GM18511 (cell line): ENCODE measurements at regions not wholly inside any gene's neighbourhood (a gene's known extent, or its start where the extent isn't known, plus 50 kb on each side); places are given as distances from the start of the nearest gene placed in this dataset.
A peak's percentile ranks its signal among the peaks of the same experiment; 100 is the strongest.
"Not testable (repeated sequence)": the region's sequence is repeated elsewhere in the genome, so short reads cannot be mapped to it uniquely, and the experiment has no call there.

Experiments
- ATAC-seq: cut with Tn5 transposase; IDR thresholded peaks from one replicate; pipeline ENCODE4 v1.9.1; 2021; ENCODE audit warnings: mild to moderate bottlenecking, moderate library complexity; ENCODE audit not compliant: unreplicated experiment

DNA sequence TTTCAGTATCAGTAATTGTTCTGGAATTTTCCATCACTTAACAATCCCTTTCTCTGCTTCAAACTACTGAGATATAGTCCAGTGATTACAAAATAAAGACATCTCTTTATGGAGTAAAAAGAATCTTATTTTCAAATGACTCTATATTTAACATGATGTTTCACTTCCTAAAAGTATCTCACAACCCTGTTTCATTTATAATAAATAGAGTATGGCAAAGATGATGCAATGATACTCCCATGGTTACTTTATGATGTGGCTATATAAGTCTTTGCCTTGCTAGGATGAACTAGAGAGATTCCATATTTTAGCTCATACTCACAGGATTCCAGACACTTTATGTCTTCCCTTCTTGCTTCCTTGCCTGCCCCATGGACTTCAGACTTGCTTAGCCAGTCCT lies 953.5 kb upstream of the MDGA2 start:
- ATAC-seq: peak; percentile 66

DNA sequence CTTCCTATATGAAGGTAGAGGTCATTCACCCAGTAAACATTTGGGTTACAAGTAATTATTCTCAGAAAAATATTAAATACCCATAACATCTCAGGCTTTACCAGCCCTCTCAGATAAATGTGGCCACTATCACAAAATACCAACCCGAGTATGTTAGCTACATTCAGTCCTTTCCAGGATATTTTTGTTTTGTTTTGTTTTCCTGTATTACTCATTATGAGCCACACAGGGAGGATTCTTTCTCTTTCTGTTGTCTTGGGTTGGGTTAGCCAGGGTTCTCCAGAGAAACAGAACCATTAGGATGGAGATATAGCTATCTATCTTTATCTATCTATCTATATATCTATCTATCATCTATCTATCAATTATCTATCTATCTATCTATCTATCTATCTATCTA lies 947.6 kb upstream of the MDGA2 start:
- ATAC-seq: no peak

DNA sequence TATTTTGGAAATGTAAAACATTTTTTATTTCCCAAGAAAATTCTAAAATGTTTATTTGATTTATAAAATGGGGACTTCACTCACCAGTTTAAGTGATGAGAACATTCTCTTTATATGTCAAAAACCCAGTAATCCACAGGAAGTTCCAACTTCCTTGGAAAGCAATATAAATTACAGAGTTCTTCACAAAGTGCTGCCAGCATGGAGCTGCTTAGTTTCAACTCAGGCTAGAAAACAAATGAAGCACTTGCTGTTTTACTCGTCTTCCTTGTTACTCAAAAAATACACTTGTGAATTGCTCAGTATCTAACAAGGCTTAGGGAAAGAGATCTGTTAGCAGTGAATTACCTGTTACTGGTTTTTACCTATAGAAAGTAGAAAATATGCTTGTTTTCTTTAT lies 942.7 kb upstream of the MDGA2 start:
- no peak for ATAC-seq

DNA sequence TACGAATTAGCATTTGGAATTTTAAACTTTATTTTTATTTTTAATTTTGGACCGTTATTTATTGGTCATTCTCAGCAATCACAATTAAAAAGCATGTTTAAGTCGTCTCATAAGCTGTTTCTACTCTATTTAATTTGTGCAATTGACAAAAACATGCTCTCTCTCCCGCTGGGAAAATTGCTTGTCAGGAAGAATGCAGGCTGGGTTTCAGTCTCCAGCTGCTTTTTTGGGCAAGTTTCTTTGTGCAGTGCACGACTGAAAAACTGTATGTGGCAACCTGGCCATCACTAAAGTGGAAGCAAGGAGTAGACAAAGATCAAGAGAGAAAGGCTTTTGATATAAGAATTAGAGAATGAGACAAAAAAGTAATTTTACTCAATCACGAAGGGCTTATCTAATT lies 941.5 kb upstream of the MDGA2 start:
- ATAC-seq: no peak

DNA sequence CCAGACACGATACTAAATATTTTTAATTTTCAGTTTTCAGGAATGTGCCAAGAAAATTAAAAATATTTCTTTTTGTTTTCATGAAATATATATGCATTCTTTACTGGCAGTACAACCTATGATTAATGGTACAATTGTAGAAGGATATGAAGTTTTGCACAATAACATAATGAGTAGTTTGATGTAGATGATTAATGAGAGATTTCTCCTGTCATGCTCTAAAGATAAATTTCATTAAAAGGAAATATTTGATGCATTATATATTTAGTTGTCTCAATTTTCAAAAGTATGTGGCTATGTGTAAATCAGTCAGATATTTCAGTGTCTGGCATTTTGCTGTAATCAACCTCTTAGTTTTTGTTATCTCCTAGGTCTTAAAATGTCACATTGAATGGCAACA lies 940.2 kb upstream of the MDGA2 start:
- no peak for ATAC-seq

DNA sequence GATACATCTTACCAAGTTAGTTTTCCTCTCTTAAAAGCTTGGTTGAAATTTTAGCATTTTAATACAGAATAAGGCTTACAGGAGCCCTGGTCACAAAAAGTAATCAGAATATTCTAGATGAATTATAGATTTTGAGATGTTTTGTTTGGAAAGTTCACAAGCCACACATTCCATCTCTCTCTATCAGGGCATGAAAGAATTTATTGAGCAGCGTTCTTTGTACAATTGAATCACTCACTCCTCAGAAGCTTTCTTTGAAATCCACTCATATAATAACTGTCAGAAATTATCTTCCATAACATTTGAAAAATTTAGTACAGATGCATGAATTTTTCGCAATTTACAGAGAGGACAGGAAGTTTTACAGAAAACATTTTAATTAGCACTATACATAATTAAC lies 938.6 kb upstream of the MDGA2 start:
- ATAC-seq: no peak

DNA sequence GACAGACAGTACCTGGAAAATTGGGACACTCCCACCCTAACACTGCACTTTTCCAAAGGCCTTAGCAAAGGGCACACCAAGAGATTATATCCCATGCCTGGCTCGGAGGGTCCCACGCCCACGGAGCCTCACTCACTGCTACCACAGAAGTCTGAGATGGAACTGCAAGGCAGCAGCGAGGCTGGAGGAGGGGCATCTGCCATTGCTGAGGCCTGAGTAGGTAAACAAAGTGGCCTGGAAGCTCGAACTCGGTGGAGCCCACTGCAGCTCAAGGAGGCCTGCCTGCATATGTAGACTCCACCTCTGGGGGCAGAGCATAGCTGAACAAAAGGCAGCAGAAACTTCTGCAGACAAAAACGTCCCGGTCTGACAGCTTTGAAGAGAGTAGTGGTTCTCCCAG lies 931.6 kb upstream of the MDGA2 start:
- ATAC-seq: not testable (repeated sequence)

DNA sequence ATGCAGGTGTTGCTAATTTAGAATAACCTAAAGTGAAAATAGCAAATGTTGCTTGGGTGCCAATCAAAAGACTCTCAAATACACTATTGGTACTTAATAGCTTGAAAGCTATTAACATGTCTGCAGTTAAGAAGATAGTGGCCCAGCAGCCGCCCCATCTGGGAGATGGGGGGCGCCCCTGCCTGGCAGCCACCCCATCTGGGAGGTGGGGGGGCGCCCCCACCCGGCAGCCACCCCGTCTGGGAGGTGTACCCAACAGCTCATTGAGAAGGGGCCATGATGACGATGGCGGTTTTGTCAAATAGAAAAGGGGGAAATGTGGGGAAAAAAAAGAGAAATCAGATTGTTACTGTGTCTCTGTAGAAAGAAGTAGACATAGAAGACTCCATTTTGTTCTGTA lies 923.1 kb upstream of the MDGA2 start:
- no peak for ATAC-seq

DNA sequence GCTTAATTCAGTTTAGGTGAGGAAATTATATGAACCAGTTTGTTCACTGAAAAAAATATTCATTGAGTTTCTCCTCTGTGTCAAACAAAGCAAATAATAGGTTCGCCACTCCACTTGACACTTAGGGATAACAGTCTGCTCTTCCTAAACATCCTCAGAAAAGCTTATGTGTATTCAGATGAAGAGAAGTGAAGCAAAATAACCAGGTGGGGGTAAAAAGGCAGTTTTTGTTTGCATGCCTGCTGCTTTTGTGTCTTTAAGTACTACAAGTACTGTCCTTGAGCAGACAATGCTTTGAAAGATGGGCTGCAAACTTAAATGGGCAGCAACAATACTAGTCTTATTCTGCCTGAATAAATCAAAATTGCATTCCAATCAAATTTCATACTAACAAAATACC lies 910.7 kb upstream of the MDGA2 start:
- ATAC-seq: no peak

DNA sequence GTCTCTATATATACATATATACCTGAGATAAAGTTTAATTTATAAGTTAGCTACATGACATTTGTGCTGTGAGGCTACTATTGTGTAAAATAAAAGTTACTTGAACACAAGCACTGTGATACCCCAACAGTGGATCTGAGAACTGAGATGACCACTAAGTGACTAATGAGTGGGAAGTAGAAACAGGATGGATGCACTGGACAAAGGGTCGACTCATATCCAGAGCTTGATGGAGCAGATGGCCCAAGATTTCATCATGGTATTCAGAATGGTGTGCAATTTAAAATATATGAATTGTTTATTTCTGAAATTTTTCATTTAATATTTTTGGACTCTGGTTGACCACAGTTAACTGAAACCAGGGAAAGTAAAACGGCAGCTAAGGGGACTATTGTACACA lies 908.6 kb upstream of the MDGA2 start:
- ATAC-seq: peak; percentile 89

DNA sequence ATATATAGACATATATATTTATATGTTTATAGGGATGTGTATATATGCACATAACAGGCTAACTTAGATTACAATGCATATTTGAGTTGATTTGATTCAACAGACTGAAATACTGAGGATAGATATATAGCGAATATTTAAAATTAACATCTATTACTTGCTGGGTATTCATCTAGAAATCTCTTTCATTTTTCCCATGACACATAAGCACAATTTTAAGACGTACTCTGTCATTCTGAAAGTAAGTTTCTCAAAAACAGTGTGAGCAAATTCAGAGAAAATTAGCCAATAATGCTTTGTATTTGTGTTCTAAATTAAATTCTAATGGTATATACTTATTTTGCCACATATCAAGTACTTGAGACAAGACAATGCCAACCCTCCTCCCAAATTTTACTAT lies 907.5 kb upstream of the MDGA2 start:
- ATAC-seq: peak; percentile 57

DNA sequence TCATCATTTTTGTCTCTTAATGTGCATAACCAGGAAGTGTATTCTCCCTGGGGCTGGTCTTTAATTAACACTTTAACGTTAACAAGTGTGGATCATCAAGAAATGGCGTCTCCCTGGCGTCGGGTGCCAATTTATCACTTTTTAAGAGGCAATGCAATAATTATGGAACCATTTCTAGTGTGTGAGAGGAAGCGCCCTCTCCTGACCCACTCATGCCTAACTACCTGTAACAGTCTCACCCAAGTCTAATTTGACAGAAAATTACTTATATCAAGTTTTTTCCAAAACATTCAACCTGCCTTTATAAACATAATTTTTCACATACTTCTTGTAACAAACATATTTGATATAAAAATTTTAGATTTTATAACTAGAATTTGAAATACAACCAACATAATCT lies 905.3 kb upstream of the MDGA2 start:
- no peak for ATAC-seq

DNA sequence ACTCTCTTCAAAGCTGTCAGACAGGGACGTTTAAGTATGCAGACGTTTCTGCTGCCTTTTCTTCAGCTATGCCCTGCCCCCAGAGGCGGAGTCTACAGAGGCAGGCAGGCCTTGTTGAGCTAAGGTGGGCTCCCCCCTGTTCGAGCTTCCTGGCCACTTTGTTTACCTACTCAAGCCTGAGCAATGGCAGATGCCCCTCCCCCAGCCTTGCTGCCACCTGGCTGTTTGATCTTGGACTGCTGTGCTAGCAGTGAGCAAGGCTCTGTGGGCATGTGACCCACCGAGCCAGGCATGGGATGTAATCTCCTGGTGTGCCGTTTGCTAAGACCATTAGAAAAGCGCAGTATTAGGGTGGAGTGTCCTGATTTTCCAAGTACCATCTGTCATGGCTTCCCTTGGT lies 900.4 kb upstream of the MDGA2 start:
- ATAC-seq: no peak

DNA sequence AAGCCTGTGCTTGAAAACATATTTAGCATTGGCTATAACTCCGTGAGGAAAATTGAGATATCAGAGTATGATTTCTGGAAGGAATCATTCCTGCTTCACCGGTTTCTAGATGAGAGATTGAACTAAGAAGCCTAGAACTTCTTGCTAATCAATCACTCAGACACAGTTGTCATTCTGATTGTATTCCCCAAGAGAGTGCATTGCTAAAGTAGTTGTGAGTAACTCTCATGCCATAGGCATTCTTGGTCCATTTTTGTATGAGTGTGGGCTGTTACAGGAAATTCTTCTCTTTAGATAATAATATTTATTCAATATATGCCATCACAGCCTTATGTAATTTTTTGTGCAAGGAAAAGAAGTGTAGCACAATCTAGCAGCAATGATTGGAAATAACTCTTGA lies 893.3 kb upstream of the MDGA2 start:
- no peak for ATAC-seq

DNA sequence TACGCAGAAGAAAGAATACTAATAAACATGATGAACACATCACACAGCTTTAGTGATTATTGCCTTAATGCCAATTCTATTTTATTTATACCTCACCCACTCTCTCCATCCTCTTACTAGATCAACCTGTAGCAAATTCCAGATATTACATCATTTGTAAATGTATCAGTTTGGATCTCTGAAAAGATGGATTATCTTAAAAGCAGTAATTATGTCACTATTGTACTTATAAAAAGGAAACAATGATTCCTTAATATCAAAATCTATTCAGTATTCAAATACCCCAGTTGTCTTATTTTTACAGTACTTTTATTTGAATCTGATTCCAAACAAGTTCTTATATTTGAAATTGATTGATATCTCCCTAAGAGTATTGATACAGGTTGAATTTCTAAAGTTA lies 892.8 kb upstream of the MDGA2 start:
- no peak for ATAC-seq

DNA sequence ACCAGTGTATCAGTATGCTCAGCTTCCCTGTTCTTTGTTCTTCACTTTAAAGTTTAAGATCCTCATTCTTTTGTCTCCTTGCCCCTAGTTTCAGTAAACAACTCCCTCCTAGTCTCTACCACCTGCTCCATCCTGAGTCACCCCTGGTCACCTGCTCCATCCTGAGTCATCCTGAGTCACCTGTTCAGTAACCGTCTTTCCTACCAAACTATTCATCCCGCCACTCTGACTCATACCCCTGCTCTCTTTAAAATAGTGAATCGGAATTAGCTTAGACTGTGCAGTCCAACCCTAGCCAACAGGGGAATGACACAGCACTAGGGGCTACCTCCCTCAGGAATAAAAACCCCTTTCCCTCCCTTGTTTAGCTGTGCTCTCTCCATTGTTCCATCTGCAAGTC lies 888.1 kb upstream of the MDGA2 start:
- no peak for ATAC-seq

DNA sequence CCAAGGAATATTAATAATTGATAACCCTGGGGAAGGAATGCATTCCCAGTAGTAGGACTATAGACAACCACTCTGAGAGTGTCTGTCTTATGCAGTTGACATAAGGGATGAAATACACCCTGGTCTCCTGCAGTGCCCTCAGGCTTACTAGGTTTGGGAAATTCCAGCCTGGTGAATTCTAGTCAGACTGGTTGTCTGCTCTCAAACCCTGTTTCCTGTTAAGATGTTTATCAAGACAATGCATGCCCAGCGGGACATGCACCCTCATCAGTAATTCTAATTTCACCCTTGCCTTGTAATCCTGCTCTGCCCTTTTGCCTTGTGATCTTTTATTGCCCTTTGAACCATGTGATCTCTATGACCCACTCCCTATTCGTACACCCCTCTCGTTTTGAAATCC lies 886.0 kb upstream of the MDGA2 start:
- not testable (repeated sequence) for ATAC-seq

DNA sequence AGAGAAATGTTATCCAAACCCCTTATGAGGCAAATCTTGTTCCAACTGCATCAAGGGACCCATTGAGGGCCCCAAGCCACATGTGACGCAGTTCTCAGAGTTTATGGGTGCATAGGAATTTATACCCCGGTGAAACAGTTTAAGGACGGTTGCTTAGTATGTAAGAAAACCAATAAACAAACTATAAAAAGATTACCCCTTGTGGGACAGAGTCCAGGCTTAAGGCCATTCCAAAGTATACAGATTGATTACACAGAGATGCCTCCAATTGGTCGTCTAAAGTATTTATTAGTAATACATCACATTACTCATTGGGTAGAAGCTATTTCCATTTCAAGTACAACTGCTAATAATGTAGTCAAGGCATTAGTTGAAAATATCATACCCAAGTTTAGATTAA lies 885.0 kb upstream of the MDGA2 start:
- no peak for ATAC-seq

DNA sequence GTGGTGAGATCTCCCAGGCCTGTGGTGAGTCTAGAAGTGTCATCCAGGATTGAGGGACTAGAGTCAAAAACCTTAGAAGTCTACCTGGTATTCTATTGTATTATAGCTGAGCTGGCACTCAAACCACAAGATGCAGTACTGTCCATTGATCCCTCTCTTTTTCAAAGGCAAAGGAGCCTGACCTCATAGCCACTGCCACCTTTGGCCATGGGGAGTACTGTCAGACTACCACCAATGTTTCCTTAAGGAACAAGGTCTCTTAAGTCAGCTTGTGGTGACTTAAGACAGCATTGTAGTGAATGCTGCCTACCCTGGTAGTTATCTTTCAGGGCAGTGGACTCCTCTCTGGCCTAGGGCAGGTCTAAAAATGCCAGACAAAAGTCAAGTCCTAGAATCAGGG lies 878.0 kb upstream of the MDGA2 start:
- ATAC-seq: no peak

DNA sequence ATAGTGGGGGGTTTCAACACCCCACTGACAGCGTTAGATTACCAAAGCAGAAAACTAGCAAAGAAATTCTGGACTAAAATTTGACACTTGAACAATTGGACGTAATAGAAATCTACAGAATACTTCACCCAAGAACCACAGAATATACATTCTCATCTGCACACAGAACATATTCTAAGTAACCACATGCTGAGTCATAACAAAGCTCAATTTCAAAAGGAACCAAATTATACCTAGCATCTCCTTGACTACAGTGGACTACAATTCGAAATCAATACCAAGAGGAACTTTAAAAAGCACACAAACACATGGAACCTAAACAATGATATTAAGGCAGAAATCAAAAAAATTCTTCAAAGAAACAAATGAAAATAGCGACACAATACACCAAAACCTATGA lies 871.6 kb upstream of the MDGA2 start:
- ATAC-seq: peak; percentile 95

DNA sequence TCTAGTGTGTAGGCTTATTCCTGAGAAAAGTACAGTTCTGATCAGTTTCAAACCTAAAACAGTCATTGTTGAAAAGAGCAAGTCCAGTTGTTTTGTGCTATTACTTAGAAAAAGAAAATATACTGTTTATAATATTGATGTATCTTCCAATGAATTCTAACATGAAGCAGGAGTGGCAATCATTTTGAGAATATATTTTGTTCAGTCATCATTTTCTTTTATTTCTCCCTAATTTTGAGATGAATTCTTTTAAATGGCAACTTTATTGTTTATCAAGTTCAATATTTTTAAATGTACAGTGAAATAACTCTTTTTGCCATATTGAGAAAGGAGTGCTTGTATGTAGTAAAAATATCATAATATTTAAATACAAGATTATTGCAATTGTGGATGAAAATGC lies 862.2 kb upstream of the MDGA2 start:
- no peak for ATAC-seq

DNA sequence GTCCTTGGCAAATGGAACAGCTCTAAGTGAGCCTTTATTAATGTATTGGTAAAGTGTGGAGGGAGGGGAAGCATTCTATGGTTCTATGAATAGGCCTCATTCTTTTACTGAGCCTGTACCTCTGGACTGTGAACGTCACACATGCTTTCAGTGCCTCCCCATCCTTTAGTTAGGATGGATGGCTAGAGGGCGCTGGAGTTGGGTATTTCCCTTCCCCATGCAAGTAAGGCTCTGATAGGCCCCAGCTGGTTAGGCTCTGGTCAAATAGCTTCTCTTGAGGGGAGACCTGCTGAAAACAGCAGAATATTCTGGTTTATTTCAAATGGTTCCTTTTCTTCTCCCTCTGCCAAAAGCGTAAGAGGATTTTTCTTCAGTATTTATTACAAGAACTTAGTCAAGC lies 860.9 kb upstream of the MDGA2 start:
- ATAC-seq: no peak

DNA sequence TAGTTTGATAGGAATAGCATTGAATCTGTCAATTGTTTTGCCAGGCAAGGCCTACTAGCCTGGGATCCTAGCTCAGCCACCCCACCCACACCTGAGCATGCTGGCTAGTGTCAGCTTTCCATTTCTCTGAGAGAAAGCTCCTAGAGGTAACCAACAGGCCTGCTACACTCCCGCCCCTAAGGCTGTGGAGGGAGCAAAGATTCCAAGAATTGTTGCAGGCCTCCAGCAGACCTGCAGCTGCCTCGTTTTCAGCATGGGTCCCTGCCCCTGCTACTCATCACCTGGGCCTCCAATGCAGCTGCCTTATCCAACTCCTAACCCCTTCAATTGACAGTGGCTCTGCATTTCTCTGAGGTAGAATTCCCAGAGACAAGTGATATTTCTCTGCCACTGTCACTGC lies 852.4 kb upstream of the MDGA2 start:
- no peak for ATAC-seq

DNA sequence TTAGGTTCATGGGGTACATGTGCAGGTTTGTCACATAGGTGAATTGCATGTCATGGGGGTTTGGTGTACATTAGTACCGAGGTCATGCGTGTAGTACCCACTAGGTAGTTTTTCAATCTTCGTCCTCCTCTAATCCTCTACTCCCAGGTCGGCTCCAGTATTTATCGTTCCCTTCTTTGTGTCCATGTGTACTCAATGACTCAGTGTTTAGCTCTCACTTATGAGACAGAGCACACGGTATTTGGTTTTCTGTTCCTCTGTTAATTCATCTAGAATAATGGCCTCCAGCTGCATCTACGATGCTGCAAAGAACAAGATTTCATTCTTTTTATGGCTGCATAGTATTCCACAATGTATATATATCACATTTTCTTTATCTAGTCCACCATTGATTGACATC lies 850.9 kb upstream of the MDGA2 start:
- ATAC-seq: no peak
